Parathyroid adenoma (tissue), 2 donors: ENCODE measurements at regions not wholly inside any gene's neighbourhood (a gene's known extent, or its start where the extent isn't known, plus 50 kb on each side); places are given as distances from the start of the nearest gene placed in this dataset.

Experiments
- H2AFZ ChIP-seq: fragments of 300-600 bp; sonication (generic); one replicate; pipeline ENCODE4 v1.7.0; 2017; ENCODE audit warnings: antibody characterized with exemption, mild to moderate bottlenecking
- H3K27ac ChIP-seq: fragments of 300-600 bp; sonication (generic); one replicate; pipeline ENCODE4 v1.7.0; 2017
- H3K27me3 ChIP-seq: fragments of 300-600 bp; sonication (generic); one replicate; pipeline ENCODE4 v1.7.0; 2017; ENCODE audit warnings: low read length; ENCODE audit not compliant: control insufficient read depth, insufficient read depth
- H3K36me3 ChIP-seq: fragments of 300-600 bp; sonication (generic); one replicate; pipeline ENCODE4 v1.7.0; 2017; ENCODE audit warnings: low read length; ENCODE audit not compliant: control insufficient read depth, insufficient read depth
- H3K4me1 ChIP-seq: fragments of 300-600 bp; sonication (generic); one replicate; pipeline ENCODE4 v1.7.0; 2017; ENCODE audit warnings: control low read depth
- H3K4me2 ChIP-seq: fragments of 300-600 bp; sonication (generic); one replicate; pipeline ENCODE4 v1.7.0; 2017; ENCODE audit warnings: low read length
- H3K4me3 ChIP-seq: fragments of 300-600 bp; sonication (generic); one replicate; pipeline ENCODE4 v1.7.0; 2017; ENCODE audit warnings: low read depth, low read length
- H3K79me2 ChIP-seq: fragments of 300-600 bp; sonication (generic); one replicate; pipeline ENCODE4 v1.7.0; 2017; ENCODE audit warnings: control low read depth
- H3K9ac ChIP-seq: fragments of 300-600 bp; sonication (generic); one replicate; pipeline ENCODE4 v1.7.0; 2017; ENCODE audit warnings: mild to moderate bottlenecking
- H3K9me3 ChIP-seq: fragments of 300-600 bp; sonication (generic); one replicate; pipeline ENCODE4 v1.7.0; 2017; ENCODE audit warnings: low read length; ENCODE audit not compliant: control insufficient read depth
- TF ChIP-seq, protein P1 (sequence below): fragments of 300-600 bp; sonication (generic); IDR thresholded peaks from one replicate; pipeline ENCODE4 v1.7.0; 2017; ENCODE audit warnings: antibody characterized with exemption, mild to moderate bottlenecking
- donor health status: primary hyperparathyroidism.

DNA sequence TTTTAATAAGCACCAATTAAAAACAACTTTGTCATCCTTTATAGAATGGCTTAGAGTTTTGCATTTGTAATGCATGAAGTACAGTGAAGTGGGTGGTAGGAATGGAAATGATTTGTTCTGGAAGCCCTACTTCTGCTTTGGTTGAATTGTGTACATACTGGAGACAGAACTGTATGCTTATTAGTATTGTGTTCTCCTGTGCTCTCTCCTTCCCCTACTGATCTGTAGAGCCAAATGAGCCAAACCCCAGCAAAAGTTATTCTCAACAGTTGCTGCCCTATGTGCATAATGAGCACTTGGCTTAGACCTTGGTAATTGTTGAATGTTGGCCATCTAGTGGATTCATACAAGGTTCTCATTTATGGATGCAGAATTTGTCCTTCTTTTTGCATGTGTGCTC, 916.1 kb downstream of the GALC start:
- Histone ChIP-seq H3K79me2 (no peaks in the 10 kb centered on the region), H3K9me3 (no peaks in the 10 kb centered on the region), H3K9ac (no peak overlapping the region), H3K4me3 (no peak overlapping the region), H3K4me1 (no peaks in the 10 kb centered on the region), H3K27me3 (no peaks in the 10 kb centered on the region), H3K4me2 (no peak overlapping the region), H3K27ac (no peak overlapping the region), H2AFZ (no peak overlapping the region), H3K36me3 (no peaks in the 10 kb centered on the region)
- TF ChIP-seq, protein P1, sequence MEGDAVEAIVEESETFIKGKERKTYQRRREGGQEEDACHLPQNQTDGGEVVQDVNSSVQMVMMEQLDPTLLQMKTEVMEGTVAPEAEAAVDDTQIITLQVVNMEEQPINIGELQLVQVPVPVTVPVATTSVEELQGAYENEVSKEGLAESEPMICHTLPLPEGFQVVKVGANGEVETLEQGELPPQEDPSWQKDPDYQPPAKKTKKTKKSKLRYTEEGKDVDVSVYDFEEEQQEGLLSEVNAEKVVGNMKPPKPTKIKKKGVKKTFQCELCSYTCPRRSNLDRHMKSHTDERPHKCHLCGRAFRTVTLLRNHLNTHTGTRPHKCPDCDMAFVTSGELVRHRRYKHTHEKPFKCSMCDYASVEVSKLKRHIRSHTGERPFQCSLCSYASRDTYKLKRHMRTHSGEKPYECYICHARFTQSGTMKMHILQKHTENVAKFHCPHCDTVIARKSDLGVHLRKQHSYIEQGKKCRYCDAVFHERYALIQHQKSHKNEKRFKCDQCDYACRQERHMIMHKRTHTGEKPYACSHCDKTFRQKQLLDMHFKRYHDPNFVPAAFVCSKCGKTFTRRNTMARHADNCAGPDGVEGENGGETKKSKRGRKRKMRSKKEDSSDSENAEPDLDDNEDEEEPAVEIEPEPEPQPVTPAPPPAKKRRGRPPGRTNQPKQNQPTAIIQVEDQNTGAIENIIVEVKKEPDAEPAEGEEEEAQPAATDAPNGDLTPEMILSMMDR = no peak

DNA sequence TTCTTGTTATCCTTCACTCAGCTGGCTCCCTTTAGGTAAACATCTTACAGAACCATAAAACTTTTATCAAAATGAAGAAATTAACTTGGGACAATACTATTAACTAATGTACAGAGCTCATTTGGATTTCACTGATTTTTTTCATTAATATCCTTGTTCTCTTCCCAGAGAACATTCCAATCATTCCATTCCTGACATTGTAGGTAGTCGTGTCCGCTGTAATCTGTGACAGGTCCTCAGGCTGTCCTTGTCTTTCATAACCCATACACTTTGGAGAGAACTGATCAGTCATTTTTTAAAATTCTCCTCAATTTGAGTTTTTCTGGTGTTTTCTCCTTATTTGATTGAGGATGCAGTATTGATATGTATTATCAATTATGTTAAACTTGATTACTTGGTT, 916.8 kb downstream of the GALC start:
- Histone ChIP-seq H3K4me1 (no peaks in the 10 kb centered on the region), H3K4me3 (no peak overlapping the region), H3K79me2 (no peaks in the 10 kb centered on the region), H3K27me3 (no peaks in the 10 kb centered on the region), H3K4me2 (no peak overlapping the region), H2AFZ (no peak overlapping the region), H3K27ac (no peak overlapping the region), H3K9me3 (no peaks in the 10 kb centered on the region), H3K9ac (no peak overlapping the region), H3K36me3 (no peaks in the 10 kb centered on the region)
- TF ChIP-seq, protein P1 = no peak

DNA sequence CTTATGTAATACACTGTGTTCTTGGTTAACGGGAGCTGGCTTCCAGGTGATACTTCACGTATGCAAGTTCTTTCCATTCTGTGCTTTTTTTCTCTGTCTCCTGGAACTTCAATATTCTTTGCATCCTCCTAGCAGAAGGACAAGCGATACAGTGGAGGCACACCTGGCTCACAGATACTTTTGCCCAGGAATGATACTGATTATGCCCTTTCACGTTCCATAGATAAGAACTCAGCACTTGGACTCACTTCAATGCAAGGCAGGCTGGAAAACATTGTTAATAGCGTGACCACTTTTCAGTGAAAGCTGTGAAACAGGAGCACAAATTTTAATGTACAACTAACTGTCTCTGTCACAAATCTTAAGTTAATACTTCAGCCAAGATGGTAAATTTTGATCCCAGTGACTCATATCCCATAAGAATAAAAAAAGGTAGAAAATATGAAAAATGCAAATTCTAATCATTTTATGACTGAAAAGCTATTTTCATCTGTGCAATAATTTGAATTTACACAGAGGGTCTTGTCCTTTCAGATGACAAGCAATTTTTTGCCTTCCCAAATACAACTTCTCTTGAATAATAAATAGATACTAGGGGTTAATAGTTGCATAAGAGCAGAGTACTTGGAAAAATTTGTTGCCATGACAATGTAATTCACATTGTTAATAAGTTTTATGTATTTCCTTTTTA, 919.0 kb downstream of the GALC start:
- Histone ChIP-seq H3K79me2 (no peaks in the 10 kb centered on the region), H3K9ac (no peak overlapping the region), H3K4me3 (no peak overlapping the region), H3K4me2 (no peak overlapping the region), H3K4me1 (no peaks in the 10 kb centered on the region), H3K36me3 (no peaks in the 10 kb centered on the region), H3K9me3 (no peaks in the 10 kb centered on the region), H2AFZ (no peak overlapping the region), H3K27me3 (no peaks in the 10 kb centered on the region), H3K27ac (no peak overlapping the region)
- TF ChIP-seq, protein P1 = no peak

DNA sequence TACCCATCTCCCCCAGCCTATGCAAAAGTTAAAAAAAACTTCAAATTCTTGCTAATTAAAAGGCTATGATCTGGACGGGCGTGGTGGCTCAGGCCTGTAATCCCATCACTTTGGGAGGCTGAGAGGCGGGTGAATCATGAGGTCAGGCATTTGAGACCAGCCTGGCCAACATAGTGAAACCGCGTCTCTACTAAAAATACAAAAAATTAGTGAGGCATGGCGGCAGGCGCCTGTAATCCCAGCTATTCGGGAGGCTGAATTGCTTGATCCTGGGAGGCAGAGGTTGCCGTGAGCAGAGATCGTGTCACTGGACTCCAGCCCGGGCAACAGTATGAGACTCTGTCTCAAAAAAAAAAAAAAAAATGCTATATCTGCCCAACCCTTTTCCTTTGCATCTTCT, 925.4 kb downstream of the GALC start:
- no peak overlapping the region for H3K27ac ChIP-seq
- no peaks in the 10 kb centered on the region for H3K9me3 ChIP-seq
- no peak overlapping the region for H3K4me3 ChIP-seq
- no peak overlapping the region for H3K9ac ChIP-seq
- no peaks in the 10 kb centered on the region for H3K36me3 ChIP-seq
- TF ChIP-seq, protein P1 = no peak
- H2AFZ ChIP-seq = no peak overlapping the region
- H3K79me2 ChIP-seq = no peaks in the 10 kb centered on the region
- no peaks in the 10 kb centered on the region for H3K4me1 ChIP-seq
- H3K4me2 ChIP-seq = no peak overlapping the region
- H3K27me3 ChIP-seq = no peaks in the 10 kb centered on the region

DNA sequence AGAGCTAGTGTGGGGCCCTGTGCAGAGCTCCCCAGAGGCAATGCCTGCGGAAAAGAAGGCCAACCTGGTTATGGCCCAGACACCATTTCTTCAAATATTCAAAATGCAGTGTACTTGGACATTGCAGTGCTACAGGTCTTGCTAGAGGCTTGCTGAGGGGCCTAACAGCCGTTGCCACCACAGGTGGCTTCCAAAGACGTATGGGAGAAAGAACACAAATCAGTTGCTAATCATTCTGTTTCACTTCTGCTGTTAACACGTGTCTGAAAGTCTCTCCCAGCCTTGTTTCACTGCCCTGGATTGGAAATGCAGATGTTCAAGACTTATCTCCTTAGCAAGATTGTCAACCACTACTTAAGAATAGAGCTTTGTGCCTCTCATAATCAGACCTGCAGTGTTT, 925.9 kb downstream of the GALC start:
- no peak overlapping the region for H3K9ac ChIP-seq
- TF ChIP-seq, protein P1 = no peak
- no peak overlapping the region for H2AFZ ChIP-seq
- H3K79me2 ChIP-seq = no peaks in the 10 kb centered on the region
- H3K36me3 ChIP-seq = no peaks in the 10 kb centered on the region
- no peak overlapping the region for H3K4me2 ChIP-seq
- no peak overlapping the region for H3K4me3 ChIP-seq
- H3K4me1 ChIP-seq = no peaks in the 10 kb centered on the region
- H3K27ac ChIP-seq = no peak overlapping the region
- no peaks in the 10 kb centered on the region for H3K27me3 ChIP-seq
- H3K9me3 ChIP-seq = no peaks in the 10 kb centered on the region
